Retina (tissue), 1 donor: ENCODE measurements at regions not wholly inside any gene's neighbourhood (a gene's known extent, or its start where the extent isn't known, plus 50 kb on each side); places are given as distances from the start of the nearest gene placed in this dataset.
A peak's percentile ranks its signal among the peaks of the same experiment; 100 is the strongest.

Source experiments
- DNase-seq: peaks from one replicate; pipeline ENCODE4 v3.0.0-alpha.2; 2016

DNA sequence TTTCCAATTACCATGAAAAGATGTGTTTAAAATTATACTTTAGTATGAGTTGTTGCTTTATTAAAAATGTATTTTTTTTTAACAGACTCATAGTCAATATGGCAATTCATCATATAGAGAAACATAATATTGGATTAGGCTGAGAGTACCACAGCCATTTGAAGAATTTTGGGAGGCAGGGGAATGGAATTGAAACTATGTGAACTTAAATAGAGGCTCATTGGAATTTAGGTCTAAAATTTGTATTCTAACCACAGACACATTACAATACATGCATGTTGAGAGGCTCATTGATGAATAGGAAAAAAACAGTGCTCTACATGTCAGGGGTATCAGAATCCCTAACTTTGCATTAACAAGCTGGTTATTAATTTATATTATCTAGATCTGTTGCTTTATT lies 269.6 kb downstream of the DKK2 start:
- DNase-seq: no peak

DNA sequence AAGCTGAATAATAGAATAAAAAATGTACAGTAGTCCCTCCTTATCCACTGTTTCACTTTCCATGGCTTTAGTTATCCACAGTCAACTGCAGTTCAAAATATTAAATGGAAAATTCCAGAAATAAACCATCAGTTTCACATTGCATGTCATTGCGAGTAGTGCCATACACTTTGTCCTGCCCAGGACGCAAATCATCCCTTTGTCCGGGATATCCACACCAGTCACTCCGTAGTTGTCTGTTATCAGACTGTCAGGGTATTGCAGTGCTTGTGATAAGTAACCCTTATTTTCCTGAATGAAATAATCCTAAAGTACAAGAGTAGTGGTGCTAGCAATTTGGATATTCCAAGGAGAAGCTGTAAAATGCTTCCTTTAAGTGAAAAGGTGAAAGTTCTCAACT lies 271.3 kb downstream of the DKK2 start:
- no peak for DNase-seq

- DNase-seq: peak; percentile 53
These were observed 273.3 kb downstream of the DKK2 start for GRCh38 chr4:106762666-106763443.

DNA sequence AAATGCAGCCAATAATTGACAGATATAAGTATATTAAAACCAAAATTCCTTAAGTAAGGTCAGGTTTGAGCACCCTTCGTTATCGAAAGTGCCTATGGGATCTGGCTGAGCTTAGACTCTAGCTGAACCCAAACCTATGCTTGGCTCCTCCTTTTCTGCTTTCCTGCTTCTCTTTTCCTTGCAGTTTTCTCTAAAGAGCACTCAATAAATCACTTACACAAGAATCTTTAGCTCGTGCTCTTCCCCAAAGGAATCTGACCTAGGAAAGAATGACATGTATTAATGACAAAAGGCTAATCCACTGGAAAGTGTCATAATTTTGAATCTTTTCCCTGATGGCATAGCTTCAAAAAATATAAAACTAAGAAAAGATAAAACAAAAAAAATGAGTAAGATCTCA lies 282.7 kb downstream of the DKK2 start:
- DNase-seq: no peak

- DNase-seq: no peak
These were observed 289.7 kb downstream of the DKK2 start for GRCh38 chr4:106746451-106746850.

- no peak for DNase-seq
These were observed 298.0 kb downstream of the DKK2 start for GRCh38 chr4:106738121-106738520.

DNA sequence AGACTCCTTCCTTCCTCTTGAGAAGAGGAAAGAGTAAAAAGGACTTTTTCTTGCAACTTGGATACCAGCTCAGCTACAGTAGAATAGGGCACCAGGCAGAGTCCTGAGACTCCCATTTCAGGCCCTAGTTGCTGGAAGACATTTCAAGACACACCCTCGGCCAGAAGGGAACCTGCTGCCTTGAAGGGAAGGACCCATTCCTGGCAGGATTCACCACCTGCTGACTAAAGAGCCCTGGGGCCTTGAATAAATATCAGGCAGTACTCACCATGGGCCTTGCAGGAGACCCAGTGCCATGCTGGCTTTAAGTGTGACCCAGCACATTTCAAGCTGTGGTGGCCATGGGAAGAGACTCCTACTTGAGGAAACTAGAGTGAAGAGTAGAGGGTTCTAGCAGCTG lies 317.6 kb downstream of the DKK2 start:
- no peak for DNase-seq

GRCh38 chr4:106717091-106717490 lies 319.0 kb downstream of the DKK2 start:
- no peak for DNase-seq

DNA sequence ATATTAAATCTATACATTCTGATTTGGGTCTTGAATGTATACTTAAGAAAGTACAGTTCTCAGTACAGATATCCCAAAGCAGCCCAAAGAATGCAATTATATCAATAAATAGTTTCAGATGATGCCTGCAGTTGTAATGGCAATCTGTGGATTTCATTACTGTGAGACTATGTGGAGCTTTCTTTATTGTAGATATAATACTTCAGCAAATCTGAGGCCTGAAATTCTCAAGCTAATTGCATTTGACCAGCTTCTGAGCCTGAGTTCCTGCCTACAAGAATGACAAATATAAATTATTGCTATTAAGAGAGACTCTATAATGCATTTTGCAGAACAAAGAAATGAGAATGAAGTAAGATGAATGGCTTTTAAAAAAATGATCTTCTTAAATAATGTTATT lies 320.3 kb downstream of the DKK2 start:
- no peak for DNase-seq

DNA sequence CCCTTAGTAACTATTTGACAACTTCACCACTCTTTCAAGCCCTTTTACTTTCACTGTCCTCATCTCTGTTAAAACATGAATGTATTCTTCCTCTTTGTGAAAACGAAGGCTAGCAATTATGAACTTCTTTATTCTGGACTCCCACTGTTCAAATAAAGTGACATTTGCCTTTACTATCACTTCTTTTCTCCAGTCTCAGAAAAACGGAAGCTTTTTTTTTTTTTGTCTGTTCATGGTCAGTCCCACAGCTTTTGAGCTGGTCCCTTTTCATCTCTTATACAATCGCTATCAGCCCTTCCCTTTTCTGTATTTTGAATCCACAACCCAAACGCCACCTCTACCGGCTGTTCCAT lies 327.7 kb downstream of the DKK2 start:
- no peak for DNase-seq

- DNase-seq: no peak
These were observed 328.2 kb downstream of the DKK2 start for GRCh38 chr4:106707776-106708463.

- no peak for DNase-seq
These were observed 331.8 kb downstream of the DKK2 start for GRCh38 chr4:106704253-106704870.

DNA sequence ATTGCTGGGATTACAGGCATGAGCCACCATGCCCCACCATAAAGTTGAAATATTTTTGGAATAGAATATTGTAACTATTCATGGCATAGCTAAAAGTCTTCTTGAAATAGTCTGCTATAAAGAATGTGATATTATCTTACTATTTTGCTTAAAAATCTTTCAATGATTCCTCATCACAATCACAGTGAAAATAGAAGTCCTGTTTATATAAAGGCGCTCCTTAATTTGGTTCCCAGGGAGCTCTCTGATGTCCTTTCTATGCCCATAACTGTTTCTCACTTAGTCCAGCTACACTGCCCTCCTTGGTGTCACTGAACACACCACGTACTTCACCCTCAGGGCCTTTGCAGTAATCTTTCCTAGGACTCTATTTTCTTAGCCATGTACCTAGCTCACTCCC lies 331.7 kb upstream of the GIMD1 start:
- no peak for DNase-seq

DNA sequence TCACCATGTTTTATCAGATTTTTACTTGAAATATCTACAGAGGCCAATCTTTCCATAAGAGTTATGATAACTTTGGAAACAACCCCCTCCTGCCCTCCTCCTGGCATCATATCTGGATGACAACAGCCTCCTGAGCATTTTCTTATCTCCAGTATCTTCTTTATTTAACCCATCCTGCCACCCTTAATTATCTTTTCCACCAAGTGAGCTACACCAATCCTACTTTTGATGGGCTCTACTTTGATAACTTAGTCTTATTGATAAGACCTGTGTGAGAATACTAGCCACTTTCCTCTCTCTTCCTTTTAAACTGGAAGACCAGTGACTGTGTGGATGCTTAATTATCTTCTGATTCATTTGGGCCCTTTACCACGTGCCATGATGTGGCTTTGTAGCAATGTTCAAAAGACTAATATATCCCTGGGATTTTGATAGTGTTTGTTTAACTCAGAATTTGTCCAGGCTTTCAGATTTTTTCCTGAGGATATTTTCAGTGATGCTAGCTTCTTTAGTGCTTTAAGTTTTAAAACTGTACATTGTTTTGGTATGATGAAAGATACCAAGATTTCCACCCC lies 330.1 kb upstream of the GIMD1 start:
- no peak for DNase-seq

- no peak for DNase-seq
These were observed 327.1 kb upstream of the GIMD1 start for GRCh38 chr4:106695501-106696262.

- no peak for DNase-seq
These were observed 325.7 kb upstream of the GIMD1 start for GRCh38 chr4:106694232-106694631.

DNA sequence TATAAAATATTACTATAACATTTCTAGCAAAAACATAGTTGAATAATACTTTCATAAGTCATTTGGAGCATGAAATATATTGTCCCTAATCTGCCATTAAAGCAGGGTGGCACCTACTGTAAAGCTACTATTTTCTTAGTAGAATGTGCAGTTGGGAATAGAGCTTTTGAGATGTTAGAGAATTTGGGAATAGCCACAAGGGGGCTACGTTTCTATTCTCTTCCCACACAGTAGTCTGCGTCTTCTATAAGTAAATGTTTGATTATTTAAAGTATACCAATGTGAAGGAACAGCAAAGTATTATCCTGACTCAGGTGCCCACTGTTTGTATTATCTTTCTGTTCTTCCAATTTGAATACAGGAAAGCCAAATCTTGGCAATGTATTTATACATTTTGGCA lies 323.2 kb upstream of the GIMD1 start:
- no peak for DNase-seq

DNA sequence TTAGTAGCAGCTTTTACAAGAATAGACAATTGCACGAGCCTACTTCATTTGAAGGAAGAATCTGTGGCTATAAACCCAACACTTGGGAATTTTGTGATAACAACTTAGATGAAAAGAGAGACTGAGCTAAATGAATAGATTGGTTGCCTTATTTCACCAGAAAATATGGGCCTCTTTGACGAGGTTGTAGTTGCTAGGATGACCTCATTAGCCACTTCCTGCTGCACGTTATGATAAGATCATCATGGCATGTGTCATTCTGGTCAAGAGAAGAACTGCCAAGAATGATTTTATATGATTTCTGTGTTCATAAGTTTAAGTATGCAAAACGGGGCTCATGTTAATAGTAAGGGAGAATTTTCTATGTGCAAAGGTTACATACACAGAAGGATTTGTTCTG lies 321.9 kb upstream of the GIMD1 start:
- DNase-seq: no peak

GRCh38 chr4:106687026-106687425 lies 318.4 kb upstream of the GIMD1 start:
- no peak for DNase-seq

DNA sequence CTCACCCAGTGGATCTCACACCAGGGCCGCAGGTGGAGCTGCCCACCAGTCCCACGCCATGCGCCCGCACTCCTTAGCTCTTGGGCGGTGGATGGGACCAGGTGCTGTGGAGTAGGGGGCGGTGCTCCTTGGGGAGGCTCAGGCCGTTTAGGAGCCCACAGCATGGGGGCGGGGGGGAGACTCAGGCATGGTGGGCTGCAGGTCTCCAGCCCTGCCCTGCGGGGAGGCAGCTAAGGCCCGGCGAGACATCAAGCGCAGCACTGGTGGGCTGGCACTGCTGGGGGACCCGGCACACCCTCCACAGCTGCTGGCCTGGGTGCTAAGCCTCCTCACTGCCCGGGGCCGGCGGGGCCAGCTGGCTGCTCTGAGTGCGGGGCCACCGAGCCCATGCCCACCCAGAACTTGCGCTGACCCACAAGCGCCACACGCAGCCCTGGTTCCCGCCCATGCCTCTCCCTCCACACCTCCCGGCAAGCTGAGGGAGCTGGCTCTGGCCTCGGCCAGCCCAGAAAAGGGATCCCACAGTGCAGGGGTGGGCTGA lies 312.9 kb upstream of the GIMD1 start:
- DNase-seq: no peak

GRCh38 chr4:106679063-106679462 lies 310.5 kb upstream of the GIMD1 start:
- no peak for DNase-seq

- no peak for DNase-seq
These were observed 308.6 kb upstream of the GIMD1 start for GRCh38 chr4:106677213-106677612.
